Astrocyte (in vitro differentiated cells and primary cell): ENCODE measurements at regions not wholly inside any gene's neighbourhood (a gene's known extent, or its start where the extent isn't known, plus 50 kb on each side); places are given as distances from the start of the nearest gene placed in this dataset.

Source experiments
- CTCF ChIP-seq: IDR thresholded peaks from 2 replicates; pipeline ENCODE4 v1.5.1; 2011; ENCODE audit warnings: low read depth, mild to moderate bottlenecking, inconsistent platforms, low read length, moderate library complexity; ENCODE audit not compliant: insufficient read depth
- EZH2 ChIP-seq: IDR thresholded peaks from 2 replicates; pipeline ENCODE4 v1.6.1; 2012; ENCODE audit warnings: mild to moderate bottlenecking, low read length, inconsistent platforms; ENCODE audit not compliant: insufficient read depth

GRCh38 chr18:78855188-78855587 lies 124.4 kb upstream of the SALL3 start:
- TF ChIP-seq CTCF (no peak), EZH2 (no peak)
